WI38 (cell line): ENCODE measurements at regions not wholly inside any gene's neighbourhood (a gene's known extent, or its start where the extent isn't known, plus 50 kb on each side); places are given as distances from the start of the nearest gene placed in this dataset.

Experiments
- H3K4me3 ChIP-seq: 2 replicates; pipeline ENCODE4 v1.5.1; 2011; ENCODE audit warnings: low read depth, mild to moderate bottlenecking, control low read depth, low read length
- TF ChIP-seq, protein P1 (sequence below): IDR thresholded peaks from 2 replicates; pipeline ENCODE4 v1.5.1; 2012; ENCODE audit warnings: low read depth, mild to moderate bottlenecking, control low read depth, low read length

DNA sequence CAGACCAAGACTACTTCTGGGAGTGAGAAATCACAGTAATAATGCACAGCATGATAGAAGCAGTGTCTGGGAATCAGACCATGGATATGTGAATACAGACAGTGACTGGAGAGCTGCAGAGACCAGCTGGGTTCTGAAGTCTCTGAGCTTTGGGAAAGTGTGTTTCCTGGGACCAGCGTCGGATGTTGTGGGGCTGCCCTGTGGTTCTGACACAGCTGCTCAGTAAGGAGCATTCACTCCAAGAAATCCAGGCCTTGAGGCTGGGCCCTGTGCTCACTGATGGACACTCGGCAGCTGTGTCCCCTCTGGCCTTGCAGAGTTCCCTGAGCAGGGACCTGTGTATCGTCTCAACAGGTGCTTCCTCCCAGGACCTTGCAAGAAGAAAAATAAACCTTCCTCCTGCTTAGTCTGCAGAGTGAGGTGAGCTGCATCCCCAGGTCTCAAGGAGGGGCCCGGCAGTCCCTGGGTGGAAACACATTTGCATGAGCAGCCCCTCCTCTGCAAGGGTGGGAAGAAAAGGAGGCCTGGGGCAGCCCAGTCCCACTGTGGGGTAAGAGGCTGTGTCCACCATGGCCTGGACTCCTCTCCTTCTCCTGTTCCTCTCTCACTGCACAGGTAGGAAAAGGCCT lies 107.9 kb downstream of the VPREB1 start:
- no peak overlapping the region for H3K4me3 ChIP-seq
- TF ChIP-seq, protein P1, sequence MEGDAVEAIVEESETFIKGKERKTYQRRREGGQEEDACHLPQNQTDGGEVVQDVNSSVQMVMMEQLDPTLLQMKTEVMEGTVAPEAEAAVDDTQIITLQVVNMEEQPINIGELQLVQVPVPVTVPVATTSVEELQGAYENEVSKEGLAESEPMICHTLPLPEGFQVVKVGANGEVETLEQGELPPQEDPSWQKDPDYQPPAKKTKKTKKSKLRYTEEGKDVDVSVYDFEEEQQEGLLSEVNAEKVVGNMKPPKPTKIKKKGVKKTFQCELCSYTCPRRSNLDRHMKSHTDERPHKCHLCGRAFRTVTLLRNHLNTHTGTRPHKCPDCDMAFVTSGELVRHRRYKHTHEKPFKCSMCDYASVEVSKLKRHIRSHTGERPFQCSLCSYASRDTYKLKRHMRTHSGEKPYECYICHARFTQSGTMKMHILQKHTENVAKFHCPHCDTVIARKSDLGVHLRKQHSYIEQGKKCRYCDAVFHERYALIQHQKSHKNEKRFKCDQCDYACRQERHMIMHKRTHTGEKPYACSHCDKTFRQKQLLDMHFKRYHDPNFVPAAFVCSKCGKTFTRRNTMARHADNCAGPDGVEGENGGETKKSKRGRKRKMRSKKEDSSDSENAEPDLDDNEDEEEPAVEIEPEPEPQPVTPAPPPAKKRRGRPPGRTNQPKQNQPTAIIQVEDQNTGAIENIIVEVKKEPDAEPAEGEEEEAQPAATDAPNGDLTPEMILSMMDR: no peak

GRCh38 chr22:22355096-22355834 lies 110.7 kb downstream of the VPREB1 start:
- TF ChIP-seq, protein P1: no peak
- H3K4me3 ChIP-seq: no peak overlapping the region

- TF ChIP-seq, protein P1: peak; percentile 60
Observed at GRCh38 chr22:22357024-22357883, 112.7 kb downstream of the VPREB1 start.

GRCh38 chr22:22358152-22358551 lies 113.6 kb downstream of the VPREB1 start:
- TF ChIP-seq, protein P1: no peak
- H3K4me3 ChIP-seq: no peak overlapping the region

More at GRCh38 chr22:22357024-22357883, 112.7 kb downstream of the VPREB1 start:
- no peak overlapping the region for H3K4me3 ChIP-seq

- TF ChIP-seq, protein P1: no peak
- H3K4me3 ChIP-seq: no peak overlapping the region
Observed at GRCh38 chr22:22358686-22359085, 114.1 kb downstream of the VPREB1 start.

DNA sequence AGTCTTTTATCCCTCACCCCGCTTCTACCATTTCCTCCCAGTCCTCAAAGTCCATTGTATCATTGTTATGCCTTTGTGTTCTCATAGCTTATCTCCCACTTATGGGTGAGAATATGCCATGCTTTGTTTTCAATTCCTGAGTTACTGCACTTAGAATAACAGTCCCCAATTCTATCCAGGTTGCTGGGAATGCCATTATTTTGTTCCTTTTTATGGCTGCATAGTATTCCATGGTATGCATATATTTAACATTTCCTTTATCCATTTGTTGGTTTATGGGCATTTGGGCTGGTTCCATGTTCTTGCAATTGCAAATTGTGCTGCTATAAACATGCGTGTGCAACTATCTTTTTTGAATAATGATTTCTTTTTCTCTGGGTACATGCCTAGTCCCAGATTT lies 114.9 kb downstream of the VPREB1 start:
- TF ChIP-seq, protein P1: no peak
- no peak overlapping the region for H3K4me3 ChIP-seq
